Adipose tissue (tissue), 3 donors: ENCODE measurements at regions not wholly inside any gene's neighbourhood (a gene's known extent, or its start where the extent isn't known, plus 50 kb on each side); places are given as distances from the start of the nearest gene placed in this dataset.
"Not testable (repeated sequence)": the region's sequence is repeated elsewhere in the genome, so short reads cannot be mapped to it uniquely, and the experiment has no call there.

ENCODE experiments used
- H3K27ac ChIP-seq: one replicate; pipeline ENCODE4 v1.5.1; 2013; ENCODE audit warnings: low read depth, low read length
- WGBS, 3 donors: extraction: QIAGEN DNeasy Blood & Tissue Kit; methylation state at CpG; one replicate each; pipeline ENCODE4 v1.1.7; 2013; 5-methylcytosine and 5-hydroxymethylcytosine counted together
- donor health status: healthy with polysubstance abuse.
- donor health status: Bipolar disorder and iron deficiency.
- donor health status: healthy.

DNA sequence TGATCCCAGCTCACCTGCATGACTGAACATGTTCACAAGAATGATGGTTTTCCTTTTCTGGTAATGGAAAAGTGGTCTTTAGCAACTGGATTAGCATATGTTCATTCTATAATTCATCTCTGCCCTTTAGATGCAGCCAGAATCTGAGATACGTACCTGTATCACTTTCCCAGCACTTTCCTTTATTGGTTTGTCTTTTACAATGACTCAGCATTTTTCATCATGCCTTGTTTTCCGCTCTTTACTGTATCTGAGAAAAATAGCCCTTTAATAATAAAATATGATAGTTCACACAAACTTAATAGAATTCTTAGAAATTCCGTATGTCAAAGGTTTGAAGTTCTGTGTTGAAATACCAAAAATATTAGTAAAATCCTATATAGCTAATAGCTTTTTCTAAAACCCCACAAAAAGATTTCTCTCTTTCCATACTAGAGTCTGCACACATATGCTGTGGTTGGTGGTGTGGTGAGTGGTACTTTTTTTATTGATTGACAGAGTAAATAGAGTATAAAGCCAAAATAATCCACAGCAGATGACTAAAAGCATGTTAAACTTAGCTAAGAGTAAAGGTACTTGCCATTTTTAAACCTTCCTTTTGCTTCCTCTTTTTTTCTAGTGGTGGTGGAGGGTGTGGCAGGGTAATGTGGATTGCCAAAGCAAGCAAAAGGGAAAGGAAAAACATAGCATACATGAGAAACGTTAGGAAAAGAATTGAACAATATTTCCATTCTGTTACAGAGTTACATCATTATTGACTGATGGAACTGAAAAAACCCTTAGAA, 328.9 kb upstream of the RBMS3 start:
- 67 to 73% (median 71%) methylated on average over 4 of the region's 4 CpGs for WGBS, 3 donors
- H3K27ac ChIP-seq, result no peak overlapping the region

DNA sequence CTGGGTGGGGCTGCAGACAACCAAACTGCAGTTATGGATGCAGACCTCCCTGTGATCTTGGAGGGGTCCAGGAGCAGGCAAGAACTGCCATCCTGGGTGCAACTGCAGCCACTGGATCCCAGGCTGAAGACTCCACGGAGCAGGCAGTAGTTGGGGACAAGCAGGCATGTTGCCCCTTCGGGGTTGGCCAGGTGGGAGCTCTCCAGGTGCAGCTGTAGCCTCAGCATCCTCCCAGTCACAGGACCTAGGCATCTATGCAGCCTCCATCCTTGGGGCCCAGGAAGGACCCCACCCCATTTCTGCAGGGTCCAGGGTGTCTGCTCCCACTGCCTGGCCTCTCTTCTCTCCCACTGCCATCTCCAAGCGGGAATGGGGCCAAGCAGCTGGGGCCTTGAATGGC, 322.2 kb upstream of the RBMS3 start:
- H3K27ac ChIP-seq, result no peak overlapping the region
- 86 to 93% (median 91%) methylated on average over 3 of the region's 3 CpGs for WGBS, 3 donors

DNA sequence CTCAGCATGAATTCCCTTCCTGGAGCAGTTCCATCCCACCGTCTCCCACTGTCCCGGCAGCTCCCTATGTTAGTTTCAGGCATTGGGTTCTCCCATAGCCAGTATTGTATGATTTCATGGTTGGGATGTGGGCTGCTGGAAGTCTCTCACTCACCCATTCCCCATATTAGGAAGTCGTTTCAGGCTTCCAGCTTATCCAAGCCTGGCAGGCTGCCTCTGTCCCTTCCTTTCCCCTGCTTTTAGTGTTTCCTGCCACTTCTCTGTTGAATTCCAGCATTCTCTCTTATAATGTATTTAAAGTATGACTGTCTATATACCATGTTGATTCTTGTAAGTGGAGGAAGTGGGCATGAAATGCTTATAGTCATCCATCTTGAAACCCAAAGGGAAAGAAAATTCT, 309.7 kb upstream of the RBMS3 start:
- no peak overlapping the region for H3K27ac ChIP-seq
- 43 to 64% (median 57%) methylated on average over 3 of the region's 3 CpGs for WGBS, 3 donors

DNA sequence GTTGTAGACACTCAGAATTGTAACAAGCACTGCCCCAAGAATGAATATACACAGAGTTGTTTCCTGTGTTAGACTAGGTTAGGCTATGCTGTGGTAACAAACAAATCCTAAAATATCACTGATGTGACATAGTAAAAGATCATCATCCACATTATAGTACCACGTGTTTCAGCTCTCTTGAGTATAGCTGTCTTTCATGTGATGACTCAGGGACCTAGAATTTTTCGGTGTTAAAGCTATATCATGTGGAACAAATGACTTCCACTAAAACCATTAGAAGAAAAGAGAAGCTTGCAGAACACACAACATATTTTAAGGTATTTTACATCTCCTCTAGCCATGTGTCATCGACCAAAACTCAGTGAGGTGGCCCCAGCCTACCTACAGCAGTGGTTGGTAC, 307.9 kb upstream of the RBMS3 start:
- 34 to 66% (median 47%) methylated on average over 3 of the region's 3 CpGs for WGBS, 3 donors
- H3K27ac ChIP-seq, result no peak overlapping the region

DNA sequence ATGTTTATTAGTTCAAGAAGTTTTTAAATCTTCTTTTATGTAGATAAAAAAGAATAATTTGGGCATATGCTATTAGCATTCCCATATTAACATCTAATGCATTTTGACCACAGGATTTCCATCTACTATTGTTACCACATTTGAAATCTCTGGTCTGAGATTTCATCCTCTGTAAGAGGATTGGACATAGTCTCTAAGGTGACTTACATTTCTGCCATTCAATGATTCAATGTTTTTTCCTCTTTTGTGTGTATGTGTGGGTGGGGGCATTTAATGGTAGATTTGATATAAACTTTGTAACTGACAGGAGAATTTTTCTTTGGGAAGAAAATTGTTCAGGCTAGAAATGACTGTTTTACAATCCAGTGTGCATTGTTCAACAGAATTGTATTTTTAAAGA, 307.3 kb upstream of the RBMS3 start:
- H3K27ac ChIP-seq, result no peak overlapping the region

DNA sequence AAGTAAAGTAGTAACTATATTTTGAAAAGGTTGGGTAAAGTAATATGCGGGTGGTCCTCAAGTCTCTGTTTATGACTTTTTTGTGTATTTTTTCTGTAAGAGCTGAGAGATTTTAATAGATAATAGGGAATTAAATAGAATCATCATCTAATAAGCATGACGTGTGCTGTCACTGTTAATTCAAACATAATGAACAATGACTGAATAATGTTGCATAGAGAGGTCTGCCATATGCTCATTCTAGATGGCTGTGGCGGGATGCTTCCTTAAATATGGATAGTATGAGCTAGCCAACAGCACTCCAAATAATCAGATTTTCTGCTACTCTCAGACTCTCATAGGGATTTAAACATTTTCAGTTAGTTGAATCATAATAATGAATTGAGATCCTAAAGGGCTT, 302.8 kb upstream of the RBMS3 start:
- WGBS, 3 donors, result 53 to 59% (median 58%) methylated on average over 3 of the region's 3 CpGs
- H3K27ac ChIP-seq, result no peak overlapping the region

DNA sequence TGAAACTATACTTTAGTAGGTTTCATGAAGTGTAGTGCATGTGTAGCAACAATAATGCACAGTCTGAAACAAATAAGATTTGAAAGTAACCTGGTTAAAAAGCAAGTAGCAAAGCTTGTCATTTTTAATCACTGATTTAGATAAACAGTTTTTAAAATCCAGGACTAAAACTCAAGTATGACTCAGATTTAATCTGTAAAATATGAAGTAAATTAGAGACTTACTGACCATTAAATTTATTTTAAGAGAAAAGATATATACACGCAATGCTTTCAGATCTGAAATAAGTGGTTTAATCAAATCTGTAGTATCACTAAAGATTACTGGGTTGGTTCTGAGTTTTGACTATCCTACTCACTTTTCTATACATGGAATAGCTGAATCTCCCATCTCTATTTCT, 300.7 kb upstream of the RBMS3 start:
- WGBS, 3 donors, result 88 to 90% (median 89%) methylated on average over 1 of the region's 1 CpG
- no peak overlapping the region for H3K27ac ChIP-seq

DNA sequence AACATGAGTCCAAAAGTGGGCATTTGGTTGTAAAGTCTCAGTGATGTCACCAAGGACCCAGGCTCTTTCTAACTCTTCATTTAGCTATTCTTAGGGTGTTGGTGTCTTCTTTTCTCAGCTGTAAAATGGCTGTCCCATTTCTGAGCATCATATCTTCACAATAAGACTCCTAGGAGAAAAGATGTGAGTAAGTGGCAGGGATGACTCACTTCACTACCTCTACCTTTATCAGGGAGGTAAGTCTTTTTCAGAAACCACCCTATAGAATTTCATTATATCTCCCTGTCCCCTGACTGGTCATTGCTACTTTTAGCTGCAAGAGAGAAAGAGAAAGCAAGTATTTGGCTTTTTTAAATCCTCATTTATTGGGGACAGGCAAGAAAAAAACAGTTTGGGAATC, 300.2 kb upstream of the RBMS3 start:
- H3K27ac ChIP-seq, result no peak overlapping the region

DNA sequence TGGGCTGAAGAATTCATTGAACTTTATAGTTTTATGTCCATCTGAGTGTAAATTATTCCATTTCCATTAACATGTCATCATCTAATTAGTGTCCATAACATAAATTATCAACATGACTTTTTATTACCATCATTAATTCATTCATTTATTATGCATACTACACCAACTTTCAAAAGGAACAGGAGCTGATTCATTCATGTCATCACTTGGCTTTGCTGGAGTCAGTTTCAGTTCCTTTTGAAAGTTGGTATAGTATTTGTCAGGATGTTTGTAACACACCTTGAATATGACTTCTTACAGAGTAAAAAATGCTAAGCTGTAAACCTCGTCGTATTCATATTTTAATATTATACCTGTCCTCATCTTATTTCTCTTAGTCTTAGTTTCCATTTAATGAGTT, 298.0 kb upstream of the RBMS3 start:
- 97 to 100% (median 97%) methylated on average over 2 of the region's 2 CpGs for WGBS, 3 donors

DNA sequence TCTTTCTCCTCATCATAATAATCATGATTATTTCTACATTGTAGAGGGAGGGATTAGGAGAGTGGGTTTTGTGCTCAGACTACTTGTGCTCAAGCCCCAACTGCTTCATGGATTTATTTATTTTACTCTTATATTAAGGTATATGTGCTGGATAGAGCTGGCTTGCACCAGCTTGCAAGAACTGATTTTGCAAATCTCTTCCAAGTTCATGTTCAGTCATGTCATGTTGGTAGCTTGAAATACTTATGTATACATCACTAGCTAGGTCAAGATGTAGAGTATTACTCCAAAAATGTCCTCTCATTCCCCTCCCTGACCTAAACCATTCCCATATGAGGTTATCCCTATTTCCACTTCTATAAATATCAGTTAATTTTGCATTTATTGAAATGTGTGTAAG, 293.9 kb upstream of the RBMS3 start:
- H3K27ac ChIP-seq, result no peak overlapping the region

More for the DNA sequence above, 298.0 kb upstream of the RBMS3 start:
- no peak overlapping the region for H3K27ac ChIP-seq

DNA sequence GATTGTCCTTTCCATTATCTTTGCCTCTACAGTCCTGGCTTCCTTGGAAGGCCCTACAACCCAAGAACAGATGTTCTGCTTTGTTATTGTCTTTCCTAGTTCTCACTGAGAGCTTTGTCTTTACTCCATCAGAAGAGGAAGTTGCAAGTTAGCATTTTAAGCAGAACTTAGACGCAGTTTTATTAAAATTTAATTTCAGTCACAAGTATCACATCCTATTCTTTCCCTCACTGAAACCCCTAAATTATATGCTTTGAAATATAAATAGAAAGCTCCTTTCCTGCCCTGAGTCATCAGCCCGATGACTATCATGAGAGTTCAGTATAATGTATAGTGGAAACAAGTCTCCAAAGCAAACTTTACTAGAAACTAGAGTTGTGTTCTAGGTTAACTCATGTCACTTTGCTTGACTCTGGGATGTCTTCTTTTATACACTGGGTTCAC, 291.2 kb upstream of the RBMS3 start:
- no peak overlapping the region for H3K27ac ChIP-seq
- WGBS, 3 donors, result 28 to 82% (median 29%) methylated on average over 2 of the region's 2 CpGs

DNA sequence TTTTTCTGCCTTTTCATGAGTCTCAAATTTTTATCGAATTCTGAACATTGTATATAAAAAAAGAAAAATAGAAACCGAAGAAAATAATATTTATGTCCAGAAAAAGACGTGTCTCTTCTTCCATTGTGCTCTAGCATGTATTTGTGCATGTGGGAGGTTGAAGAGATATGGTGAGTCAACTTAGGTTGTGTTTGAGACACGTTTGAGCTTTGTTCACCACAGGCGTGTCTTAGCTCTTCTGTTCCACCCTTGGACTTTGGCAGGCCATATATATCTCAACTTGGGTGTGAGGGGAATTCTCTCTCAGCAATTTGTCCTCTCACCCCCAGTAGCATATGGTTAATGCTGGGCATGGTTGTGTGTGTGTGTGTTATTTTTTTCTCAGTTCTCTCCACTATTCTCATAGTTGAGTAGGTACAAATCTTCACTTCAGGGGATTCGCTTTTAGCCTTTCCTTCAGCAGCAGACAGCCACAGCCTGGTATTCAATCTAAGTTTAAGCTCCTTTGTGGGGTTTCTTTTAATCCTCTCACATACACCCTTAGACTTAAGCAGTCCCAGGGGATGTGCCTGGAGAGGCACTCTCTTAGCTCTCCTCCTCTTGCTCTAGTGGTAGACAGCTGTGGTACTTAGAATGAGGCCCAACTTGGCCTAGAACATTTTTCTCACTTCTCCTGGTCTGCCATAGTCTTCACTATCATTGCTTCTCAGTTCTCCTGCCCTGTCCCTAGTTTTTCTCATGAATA, 286.5 kb upstream of the RBMS3 start:
- H3K27ac ChIP-seq, result no peak overlapping the region
- WGBS, 3 donors, result 68 to 91% (median 90%) methylated on average over 6 of the region's 6 CpGs

DNA sequence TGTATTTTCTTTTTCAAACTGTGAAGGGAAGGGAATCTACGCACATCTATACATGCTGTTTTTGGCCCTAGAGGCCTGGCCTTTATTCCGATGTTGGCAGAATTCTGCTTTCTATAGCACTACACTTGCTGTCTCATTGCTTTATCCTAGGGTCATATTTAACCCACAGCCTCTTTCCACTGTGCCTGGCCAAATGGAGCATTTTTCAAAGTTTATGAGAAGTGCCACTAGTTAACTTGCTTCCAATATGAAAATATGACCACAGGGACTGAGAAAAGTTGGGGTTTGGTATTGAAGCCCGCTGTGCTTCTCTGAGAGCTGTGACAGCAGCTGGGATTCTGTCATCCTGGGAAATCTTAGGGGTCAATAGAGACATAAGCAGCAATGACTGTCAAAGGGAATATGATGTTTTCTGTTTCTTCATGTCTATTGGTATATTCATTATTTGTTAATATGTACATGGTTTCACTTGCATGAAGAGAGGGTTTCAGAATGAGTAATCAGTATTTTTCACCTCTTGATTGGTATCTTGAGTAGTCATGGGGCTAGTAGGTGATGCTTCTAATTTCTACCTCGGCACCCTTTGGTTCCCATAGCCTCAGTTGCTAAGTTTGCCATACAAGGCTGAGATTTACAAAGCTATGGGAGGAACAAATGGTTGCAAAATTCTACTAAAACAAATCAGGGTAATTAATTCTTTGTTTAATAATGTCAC, 275.8 kb upstream of the RBMS3 start:
- WGBS, 3 donors, result 80 to 89% (median 88%) methylated on average over 4 of the region's 4 CpGs
- no peak overlapping the region for H3K27ac ChIP-seq

DNA sequence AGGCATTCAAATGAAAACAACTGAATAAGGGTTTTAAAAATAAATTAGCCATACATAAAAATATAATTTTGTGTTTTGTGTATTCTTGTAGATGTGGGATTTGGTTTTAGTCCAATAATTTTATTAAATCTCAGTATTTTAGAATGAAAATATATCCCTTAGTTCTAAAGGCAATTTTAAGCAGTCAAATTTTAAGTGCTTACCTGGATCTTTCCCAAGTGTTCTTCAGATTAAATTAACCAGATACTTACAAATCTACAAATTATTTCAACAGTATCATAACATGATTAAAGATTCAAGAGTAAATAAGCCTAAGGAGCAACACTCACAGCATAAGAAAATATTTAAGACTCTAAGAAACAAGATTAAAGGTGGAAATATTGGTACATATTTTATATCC, 275.0 kb upstream of the RBMS3 start:
- H3K27ac ChIP-seq, result no peak overlapping the region

DNA sequence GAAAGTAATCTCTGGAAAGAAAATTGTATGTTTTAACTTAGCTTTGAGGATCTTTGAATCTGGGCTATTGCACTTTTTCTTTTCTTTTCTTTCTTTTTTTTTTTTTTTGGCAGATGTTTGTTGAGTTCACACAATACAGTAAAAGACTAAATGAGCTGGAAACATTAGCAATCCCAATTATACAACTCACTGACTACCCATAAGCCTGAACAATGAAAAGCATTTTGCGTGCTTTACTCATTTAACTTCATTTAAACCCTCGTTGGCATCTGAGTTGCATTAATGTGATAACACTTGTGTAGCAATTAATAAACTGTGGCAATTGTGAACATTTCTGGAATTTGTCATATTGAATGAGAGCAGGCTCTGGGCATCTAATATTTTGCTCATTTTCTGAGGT, 269.4 kb upstream of the RBMS3 start:
- 78 to 89% (median 87%) methylated on average over 2 of the region's 2 CpGs for WGBS, 3 donors
- H3K27ac ChIP-seq, result no peak overlapping the region

DNA sequence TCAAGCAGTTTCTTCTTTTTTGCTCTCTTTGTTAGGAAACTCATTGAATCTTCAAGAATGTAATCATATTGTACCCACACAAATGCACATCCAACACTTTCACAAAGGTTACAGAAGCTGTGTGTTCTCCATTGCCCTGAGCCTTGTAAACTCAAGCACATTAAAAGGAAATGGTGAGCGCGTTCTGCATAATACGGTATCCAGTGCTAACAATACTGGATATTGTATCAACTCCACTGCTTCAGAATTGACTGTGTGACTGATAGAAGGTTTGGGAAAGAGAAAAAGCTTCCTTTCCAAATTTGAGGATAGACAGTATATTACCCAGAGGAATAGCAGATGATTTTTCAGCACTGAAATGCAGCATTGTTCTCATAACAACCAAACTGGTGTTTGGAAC, 268.9 kb upstream of the RBMS3 start:
- WGBS, 3 donors, result 83 to 95% (median 88%) methylated on average over 3 of the region's 3 CpGs
- H3K27ac ChIP-seq, result no peak overlapping the region

DNA sequence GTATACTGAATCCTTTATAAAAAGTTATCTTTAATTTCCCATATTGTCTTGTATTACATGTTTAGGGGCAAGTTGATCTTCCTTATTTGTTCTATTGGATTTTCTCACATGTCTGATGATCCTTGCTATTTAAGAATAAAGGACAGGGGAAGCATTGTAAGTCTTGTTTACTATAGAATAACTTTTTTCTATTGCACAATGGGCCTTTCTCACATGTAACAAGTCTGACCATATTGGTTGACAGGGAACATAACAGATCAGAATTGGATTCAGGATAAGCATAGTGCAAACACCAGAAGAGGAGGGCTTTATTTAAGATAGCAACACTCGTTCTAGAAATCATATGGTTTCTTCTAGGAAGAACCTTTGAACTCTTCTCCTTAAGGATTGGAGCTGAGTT, 257.9 kb upstream of the RBMS3 start:
- 29 to 84% (median 74%) methylated on average over 1 of the region's 1 CpG for WGBS, 3 donors

DNA sequence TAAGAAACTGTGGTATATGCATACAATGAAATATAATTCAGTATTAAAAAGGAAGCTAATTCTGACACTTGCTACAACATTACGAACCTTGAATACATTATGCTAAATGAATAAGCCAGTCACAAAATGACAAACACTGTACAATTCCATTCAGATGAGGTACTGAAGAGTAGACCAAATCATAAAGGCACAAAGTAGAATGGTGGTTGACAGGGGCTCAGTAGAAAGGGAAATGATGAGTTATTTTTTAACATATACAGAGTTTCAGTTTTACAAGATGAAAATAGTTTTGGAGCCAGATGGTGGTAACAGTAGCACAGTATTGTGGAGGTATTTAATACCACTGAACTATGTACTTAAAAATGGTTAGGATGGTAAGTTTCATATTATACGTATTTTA, 254.6 kb upstream of the RBMS3 start:
- H3K27ac ChIP-seq, result no peak overlapping the region
- 81 to 90% (median 83%) methylated on average over 2 of the region's 2 CpGs for WGBS, 3 donors

More for the DNA sequence above, 257.9 kb upstream of the RBMS3 start:
- no peak overlapping the region for H3K27ac ChIP-seq

DNA sequence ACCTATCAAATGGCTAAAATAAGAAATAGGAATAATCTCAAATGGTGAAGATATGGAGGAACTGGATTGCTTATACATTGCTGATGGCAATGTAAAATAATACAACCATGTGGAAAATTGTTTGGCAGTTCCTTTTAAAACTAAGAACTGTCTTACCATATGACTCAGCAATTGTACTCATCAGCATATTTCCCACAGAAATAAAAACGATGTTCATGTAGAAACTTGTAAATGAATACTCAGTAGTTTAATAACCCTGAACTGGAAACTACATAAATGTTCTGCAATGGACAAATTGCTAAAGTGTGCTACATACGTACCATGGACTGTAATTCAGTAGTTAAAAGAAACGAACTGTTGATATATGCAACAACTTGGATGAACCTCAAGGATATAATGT, 253.9 kb upstream of the RBMS3 start:
- no peak overlapping the region for H3K27ac ChIP-seq
- WGBS, 3 donors, result 70 to 83% (median 79%) methylated on average over 3 of the region's 3 CpGs

DNA sequence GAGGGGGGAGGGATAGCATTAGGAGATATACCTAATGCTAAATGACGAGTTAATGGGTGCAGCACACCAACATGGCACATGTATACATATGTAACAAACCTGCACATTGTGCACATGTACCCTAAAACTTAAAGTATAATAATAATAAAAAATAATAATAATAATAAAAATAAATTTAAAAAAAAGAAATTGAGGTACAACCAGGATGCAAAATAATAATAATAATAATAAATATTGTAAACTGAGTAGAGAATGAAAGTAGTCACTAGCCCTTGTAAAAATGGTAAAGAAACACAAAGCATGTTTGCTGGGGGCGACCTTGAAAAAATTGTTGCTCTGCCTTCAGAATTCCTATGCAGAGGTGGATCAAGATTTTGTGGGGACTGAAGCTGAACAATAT, 249.7 kb upstream of the RBMS3 start:
- not testable (repeated sequence) for H3K27ac ChIP-seq
- 71 to 95% (median 83%) methylated on average over 1 to 2 of the region's 2 CpGs for WGBS, 3 donors
